UCSD-AML1 (cell line): ENCODE measurements at regions not wholly inside any gene's neighbourhood (a gene's known extent, or its start where the extent isn't known, plus 50 kb on each side); places are given as distances from the start of the nearest gene placed in this dataset.

Source experiments
- DNase-seq: peaks from one replicate; lab custom pipeline; 2025; ENCODE audit not compliant: unreplicated experiment; lab: John Stamatoyannopoulos, UW

DNA sequence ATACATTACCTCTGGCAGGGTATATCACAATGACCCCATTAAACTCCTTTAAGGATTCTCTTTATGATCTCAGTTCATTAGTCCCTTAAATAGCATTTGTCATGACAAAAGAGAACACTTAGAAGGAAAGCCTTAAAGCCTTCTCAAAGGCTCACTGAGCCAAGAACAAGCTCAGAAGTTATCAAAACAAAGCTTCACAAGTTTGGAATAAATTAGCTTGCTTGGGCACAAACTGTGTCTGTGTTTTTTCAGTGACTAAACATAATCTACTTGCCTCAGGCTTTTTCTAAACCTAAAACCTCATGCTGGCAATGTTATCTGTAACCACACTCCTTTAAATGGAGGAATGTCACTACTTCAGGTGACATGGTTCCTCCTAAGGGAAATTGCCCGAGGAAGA lies 1114.9 kb upstream of the C9orf72 start:
- DNase-seq = no peak

DNA sequence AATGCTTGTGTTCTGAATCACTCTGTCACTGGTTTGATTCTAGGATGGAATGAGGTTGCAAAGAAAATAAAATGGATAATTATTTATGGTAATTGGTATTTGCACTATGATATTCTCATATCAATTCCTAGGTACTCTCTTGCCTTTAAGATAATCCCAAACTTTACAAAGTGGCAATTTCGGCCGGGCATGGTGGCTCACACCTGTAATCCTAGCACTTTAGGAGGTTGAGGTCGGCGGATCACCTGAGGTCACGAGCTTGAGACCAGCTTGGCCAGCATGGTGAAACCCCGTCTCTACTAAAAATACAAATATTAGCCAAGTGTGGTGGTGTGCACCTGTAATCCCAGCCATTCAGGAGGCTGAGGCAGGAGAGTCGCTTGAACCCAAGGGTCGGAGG lies 1118.7 kb upstream of the C9orf72 start:
- no peak for DNase-seq

GRCh38 chr9:28696960-28697359 lies 1123.7 kb upstream of the C9orf72 start:
- DNase-seq = no peak

DNA sequence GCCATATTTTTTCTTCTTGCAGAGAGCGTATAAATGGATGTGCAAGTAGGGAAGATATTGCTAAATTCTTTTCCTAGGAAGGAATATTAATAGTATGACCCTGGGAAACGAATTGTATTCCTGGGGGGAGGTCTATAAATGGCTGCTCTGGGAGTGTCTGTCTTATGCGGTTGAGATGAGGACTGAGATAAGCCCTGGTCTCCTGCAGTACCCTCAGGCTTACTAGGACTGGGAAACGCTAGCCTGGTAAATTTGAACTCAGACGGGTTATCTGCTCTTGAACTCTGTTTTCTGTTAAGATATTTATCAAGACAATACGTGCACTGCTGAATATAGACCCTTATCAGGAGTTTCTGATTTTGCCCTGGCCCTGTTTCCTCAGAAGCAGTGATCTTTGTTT lies 1126.4 kb upstream of the C9orf72 start:
- no peak for DNase-seq

GRCh38 chr9:28707616-28708015 lies 1134.3 kb upstream of the C9orf72 start:
- no peak for DNase-seq

DNA sequence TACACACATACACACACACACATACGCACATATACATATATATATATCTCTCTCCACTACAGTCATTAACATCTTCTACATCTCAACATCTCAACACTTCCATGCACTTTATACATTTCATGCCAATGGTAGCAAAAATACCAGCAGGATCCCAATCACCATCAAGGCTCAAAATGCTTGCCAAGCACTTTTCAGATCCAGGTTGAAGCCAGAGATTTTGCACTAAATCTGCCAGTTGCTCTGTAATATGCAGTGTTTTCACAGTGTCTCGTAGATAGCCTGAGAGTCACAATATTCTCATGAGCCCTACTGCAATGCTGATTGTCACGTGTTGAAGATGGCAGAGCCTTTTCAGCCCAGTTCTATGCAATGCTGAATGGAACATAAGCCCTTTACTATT lies 1140.9 kb upstream of the C9orf72 start:
- no peak for DNase-seq

GRCh38 chr9:28718226-28718625 lies 1144.9 kb upstream of the C9orf72 start:
- DNase-seq = no peak

DNA sequence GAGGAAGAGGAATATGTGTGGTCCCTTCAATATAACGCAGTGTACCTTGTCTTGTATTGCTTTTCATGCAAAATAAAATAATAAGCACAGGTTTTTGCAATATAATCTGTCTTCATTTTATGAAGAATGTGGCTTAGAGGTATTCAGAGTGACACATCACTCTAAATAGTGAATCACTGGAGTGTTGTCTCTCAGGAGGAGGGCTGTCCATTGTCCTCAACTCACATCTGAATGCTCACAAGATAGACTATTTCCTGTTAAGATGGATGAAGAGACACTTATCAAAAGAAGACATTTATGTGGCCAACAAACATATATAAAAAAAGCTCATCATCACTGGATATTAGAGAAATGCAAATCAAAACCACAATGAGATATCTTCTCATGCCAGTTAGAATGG lies 1147.5 kb upstream of the C9orf72 start:
- DNase-seq = no peak

DNA sequence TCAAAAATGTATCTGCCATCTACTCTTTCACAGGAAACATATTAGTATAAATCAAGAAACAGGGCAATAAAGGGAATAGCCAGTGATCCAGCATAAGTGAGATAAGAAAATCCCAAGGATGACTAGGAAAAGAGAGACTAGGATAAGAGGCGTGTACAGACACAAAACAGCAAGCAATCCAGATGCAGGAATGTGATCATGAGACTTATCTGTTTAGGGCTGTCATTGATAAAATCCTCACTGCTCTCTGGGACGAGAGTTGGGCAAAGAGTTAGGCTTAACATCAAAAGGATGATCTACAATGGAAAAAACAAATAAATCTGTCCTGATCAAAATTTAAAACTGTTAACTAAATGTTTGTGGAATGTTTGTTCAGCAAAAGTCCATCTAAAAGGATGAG lies 1156.8 kb upstream of the C9orf72 start:
- no peak for DNase-seq

GRCh38 chr9:28735738-28736342 lies 1162.6 kb upstream of the C9orf72 start:
- no peak for DNase-seq

DNA sequence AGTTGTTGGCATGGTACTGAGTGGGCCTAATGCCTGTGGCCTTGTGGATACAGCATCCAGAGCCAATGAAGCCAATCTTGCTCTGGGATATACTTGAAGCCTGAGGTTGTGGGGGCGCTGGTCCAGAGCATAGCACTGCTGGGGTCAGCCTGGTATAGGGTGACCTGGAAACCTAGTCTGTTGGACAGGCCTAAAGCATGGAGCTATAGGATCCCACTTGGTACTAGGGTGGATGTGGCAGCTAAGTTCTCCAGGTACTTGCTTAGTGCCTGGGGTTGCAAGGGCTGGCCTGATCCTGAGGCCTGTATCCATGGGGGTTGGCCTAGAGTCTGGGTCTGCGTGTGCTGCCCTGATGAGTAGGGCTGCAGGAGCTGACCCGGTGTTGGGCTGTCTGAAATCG lies 1168.2 kb upstream of the C9orf72 start:
- DNase-seq = no peak

DNA sequence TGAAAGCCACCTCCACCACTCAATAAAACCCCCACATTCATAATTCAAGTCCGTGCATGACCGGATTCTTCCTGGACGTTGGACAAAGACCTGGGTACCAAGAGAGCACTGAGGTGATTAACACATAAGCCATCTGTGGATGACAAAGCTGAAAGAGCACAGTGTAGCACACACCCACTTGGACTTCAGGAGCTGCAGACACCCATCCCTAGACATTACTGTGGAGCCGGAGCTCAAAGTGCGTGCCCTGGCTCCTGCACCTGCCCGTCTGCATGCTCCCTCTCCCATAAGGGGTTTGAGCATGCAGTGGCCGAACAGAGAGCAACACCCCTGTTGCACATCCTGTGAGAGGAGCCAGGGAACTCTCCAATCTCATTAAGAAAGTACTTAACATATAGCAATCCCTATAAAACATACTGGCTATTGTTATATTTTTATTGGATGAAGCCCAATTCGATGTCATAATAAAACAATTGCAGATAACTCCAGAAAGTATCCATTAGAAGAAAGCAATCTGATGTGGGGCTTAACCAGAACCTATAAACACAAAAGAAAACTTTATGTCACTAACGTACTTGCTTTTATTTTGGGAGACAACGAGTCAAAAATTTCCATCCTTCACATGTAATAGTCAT lies 1174.2 kb upstream of the C9orf72 start:
- peak; percentile 5 for DNase-seq

- DNase-seq = no peak
Observed at GRCh38 chr9:28750136-28750535, 1176.9 kb upstream of the C9orf72 start.

DNA sequence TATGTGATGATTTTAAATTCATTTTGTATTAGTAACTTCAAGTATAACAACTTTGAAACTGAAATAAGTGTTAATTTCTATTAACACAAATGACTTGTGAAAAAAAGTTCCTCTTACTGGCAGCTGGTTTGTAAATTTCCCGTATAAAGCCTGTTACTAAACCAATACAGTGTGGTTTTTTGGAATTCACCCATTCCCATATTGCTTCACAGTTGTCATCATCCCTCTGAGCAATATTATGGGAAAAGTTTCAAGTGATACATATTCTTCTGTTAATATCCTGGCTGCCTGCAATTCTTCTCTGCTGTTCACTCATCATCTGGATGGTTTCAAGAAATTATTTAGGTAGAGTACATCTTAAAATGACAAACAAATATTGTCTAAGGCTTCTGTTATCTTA lies 1185.1 kb upstream of the C9orf72 start:
- DNase-seq = no peak

DNA sequence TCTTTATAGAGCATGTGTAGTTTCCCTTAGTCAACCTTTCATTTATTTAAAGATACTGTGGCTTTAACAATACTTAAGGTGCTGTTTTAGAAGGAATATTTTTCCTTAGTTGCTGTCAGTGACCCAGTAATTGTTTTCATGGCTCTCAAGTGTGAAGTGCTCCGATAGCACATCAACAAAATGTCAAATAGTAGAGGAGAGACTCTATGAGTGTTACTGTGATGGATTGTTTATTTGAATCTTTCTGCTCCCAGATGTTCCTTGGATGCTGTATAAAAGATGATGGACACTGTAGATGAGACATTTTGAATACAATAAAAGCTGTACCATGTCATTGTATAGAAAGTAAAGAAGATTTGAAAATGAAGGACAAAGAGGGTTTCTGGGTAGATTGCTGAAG lies 1185.7 kb upstream of the C9orf72 start:
- no peak for DNase-seq

DNA sequence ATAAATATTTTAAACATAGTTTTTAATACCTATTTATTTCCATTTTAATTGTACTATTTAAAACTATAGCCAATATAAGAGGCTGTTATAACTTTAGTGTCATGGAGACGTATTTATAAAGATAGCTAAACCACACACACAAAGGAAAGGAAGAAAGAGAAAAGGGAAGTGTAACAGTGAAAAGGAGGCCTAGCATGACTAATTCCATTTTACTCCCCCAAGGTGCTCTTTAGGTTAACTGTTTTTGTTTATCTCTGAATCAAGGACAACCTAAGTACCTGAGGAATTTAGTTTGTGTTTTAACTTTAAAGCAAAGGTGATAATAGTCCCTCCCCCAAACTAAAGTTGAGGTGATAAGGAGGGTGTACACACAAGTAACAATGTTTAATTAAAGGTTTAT lies 1188.9 kb upstream of the C9orf72 start:
- DNase-seq = no peak

GRCh38 chr9:28764532-28764931 lies 1191.3 kb upstream of the C9orf72 start:
- DNase-seq = no peak

GRCh38 chr9:28770226-28770625 lies 1196.9 kb upstream of the C9orf72 start:
- no peak for DNase-seq

GRCh38 chr9:28770827-28771226 lies 1197.5 kb upstream of the C9orf72 start:
- no peak for DNase-seq

- no peak for DNase-seq
Observed at GRCh38 chr9:28774433-28775235, 1201.4 kb upstream of the C9orf72 start.

- DNase-seq = no peak
Observed at GRCh38 chr9:28779243-28779642, 1206.0 kb upstream of the C9orf72 start.

DNA sequence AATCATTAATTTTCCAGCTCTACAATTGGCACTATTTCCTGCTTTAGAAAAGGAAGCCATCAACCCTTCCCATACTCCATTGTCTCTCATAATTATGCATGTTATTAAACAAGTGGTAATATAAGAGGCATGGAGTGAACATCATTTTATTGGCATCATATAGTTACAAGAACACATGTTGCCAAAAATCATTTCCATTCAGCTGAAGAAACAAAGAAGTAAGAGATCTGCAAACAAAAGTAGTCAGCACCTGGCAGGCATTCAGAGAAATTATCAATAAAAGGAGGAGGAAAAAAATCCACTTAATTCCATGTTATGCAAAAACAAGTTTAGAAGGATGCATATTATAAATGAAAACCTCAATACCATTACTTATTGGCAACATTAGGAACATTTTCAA lies 1208.2 kb upstream of the C9orf72 start:
- no peak for DNase-seq
